NCI-H1436 (cell line): ENCODE measurements at regions not wholly inside any gene's neighbourhood (a gene's known extent, or its start where the extent isn't known, plus 50 kb on each side); places are given as distances from the start of the nearest gene placed in this dataset.

Experiments
- DNase-seq: peaks from one replicate; lab custom pipeline; 2025; lab: John Stamatoyannopoulos, UW

GRCh38 chr2:5491523-5491922 is 200.7 kb upstream of the SOX11 start:
- DNase-seq = no peak

- DNase-seq = no peak
Measured at GRCh38 chr2:5493256-5493655, 198.9 kb upstream of the SOX11 start.

- no peak for DNase-seq
Measured at GRCh38 chr2:5494212-5494611, 198.0 kb upstream of the SOX11 start.

- DNase-seq = no peak
Measured at GRCh38 chr2:5495586-5495985, 196.6 kb upstream of the SOX11 start.

- no peak for DNase-seq
Measured at GRCh38 chr2:5497874-5498273, 194.3 kb upstream of the SOX11 start.

DNA sequence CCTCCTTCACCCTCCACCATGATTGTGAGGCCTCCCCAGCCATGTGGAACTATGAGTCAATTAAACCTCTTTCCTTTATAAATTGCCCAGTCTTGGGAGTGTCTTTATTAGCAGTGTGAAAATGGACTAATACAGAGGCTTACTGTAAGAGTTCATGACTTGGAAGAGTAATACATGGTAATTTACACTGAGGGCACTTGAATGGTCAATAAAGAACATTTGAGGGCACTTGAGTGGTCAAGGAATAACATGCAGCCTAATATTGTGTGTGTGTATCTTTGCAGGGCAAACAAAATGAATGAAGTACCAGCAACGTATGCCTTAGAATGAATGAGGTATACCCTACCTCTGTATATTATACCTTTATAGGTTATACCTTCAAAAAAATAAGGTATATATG is 190.4 kb upstream of the SOX11 start:
- DNase-seq = no peak

DNA sequence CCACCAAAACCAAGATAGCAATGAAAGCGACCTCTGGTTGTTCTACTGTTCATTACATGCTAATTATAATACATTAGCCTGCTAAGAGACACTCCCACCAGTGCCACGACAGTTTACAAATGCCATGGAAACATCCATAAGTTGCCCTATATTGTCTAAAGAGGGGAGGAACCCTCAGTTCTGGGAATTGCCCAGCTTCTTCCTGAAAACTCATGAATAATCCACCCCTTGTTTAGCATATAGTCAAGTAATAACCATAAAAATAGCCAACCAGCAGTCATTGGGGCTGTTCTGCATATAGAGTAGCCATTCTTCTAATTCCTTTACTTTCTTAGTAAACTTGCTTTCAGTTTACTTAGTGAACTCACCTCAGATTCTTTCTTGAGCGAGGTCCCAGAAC is 189.8 kb upstream of the SOX11 start:
- DNase-seq = no peak

DNA sequence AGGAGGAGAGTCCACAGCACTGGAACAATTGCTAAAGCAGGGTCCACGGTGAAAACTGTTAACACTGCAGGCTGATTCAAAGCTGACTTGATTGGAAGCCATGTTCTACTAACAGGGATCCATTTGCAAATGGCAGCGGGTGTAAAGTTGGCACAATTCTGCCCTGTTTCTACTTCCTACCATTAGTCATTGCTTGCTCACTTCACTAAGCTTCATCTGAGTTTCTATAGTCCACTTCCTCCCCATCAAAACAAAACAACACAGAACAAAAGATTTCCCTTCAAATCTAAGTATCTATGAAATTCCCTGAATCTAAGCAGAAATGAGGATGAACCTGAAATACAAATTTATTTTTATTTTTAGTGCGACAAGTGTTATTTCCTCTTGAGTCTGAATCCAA is 187.4 kb upstream of the SOX11 start:
- DNase-seq = no peak

GRCh38 chr2:5507367-5507766 is 184.8 kb upstream of the SOX11 start:
- DNase-seq = no peak

DNA sequence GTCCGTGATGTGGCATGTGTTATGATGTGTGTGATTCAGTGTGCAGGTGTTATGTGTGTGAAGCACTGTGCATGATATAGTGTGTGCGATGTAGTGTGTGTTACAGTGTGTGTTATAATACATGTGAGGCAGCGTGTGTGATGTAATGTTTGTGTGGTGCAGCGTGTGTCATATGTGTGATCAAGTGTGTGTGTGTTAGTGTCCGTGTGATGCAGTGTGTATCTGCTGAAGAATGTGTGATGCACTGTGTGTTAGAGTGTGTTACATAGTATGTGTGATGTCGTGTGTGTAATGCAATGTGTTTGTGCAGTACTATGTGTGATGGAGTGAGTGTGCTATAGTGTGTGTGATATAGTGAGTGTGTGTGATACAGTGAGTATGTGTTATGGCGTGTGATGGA is 182.8 kb upstream of the SOX11 start:
- DNase-seq = no peak

- DNase-seq = no peak
Measured at GRCh38 chr2:5510082-5510481, 182.1 kb upstream of the SOX11 start.

DNA sequence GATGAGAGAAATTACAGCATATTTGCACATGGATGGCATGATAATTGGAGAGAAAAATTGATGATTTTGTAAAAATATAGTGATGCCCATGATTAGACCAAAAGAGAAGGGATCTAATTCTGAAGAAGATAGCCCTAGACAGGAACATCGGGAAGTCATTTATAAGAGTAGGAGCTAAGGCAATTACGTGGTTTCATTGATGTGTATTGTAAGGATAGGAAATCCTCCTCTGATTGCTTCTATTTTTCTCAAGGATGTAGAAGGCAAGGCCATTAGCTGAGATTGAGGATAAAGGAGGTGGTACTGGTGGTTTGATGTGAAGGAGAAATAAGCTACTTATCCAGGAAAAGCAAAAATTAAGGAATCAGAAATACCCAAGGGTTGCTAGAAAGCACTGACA is 176.5 kb upstream of the SOX11 start:
- DNase-seq = no peak

GRCh38 chr2:5519286-5519685 is 172.9 kb upstream of the SOX11 start:
- DNase-seq = no peak

GRCh38 chr2:5520463-5520972 is 171.7 kb upstream of the SOX11 start:
- DNase-seq = peak; percentile 28

DNA sequence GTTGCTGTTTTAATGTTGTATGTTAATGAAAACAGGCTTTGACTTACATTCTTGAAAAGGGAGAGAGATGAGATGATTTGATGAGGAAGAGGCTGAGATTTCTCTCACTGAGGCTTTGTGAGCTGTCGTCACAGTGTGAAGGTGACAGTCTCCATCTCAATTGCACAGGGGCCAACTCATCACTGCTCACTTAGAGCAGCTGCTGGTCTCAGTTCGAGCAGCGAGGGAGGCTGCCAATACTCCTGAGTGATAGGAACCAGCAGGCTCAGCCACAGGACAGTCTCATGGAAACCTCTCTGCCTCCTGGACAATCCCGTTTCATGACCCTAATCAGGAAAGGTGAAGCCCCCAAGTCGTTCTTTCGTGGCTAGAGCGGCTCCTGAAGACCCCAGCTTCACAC is 170.7 kb upstream of the SOX11 start:
- no peak for DNase-seq

GRCh38 chr2:5524551-5524950 is 167.6 kb upstream of the SOX11 start:
- DNase-seq = no peak

- no peak for DNase-seq
Measured at GRCh38 chr2:5528706-5529105, 163.5 kb upstream of the SOX11 start.

GRCh38 chr2:5530011-5530696 is 162.0 kb upstream of the SOX11 start:
- DNase-seq = no peak

DNA sequence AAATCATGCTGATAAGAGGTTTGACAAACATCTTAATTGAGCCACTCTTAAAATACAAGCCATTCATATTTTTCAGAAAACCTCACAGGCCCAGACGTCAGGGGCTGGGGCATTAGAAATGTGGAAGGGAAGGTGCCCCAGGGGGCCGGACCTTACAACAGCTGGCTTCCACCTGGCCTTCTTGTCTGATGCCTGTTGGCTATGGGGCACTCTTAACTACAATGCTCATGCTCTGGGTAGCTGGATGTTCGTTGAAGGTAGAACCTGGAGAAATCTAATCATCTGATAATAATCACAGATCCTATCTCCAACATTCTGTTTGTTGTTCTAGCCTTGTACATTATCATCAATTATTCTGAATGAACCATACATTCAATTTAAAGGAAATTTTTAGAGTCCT is 156.9 kb upstream of the SOX11 start:
- DNase-seq = no peak

GRCh38 chr2:5537180-5537688 is 154.9 kb upstream of the SOX11 start:
- no peak for DNase-seq

DNA sequence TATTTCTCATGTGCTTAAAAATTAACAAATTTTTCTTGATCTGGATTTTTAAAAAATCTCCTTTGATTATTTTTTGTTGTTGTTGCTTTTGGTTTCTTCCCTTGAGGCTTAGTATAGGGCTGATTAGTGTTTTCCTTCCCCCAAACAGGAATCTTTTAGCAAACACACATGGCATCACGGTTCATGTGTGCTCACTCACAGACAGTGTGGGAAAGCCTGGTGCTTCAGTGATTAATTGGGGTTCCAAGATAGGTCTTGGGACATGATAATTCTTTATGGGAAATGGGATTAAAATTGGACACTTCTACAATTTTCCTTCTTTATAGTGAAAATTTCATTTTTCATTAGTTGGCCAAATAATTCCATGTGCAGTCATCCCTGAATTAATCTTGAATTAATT is 153.9 kb upstream of the SOX11 start:
- DNase-seq = no peak

GRCh38 chr2:5538772-5539171 is 153.4 kb upstream of the SOX11 start:
- DNase-seq = no peak

DNA sequence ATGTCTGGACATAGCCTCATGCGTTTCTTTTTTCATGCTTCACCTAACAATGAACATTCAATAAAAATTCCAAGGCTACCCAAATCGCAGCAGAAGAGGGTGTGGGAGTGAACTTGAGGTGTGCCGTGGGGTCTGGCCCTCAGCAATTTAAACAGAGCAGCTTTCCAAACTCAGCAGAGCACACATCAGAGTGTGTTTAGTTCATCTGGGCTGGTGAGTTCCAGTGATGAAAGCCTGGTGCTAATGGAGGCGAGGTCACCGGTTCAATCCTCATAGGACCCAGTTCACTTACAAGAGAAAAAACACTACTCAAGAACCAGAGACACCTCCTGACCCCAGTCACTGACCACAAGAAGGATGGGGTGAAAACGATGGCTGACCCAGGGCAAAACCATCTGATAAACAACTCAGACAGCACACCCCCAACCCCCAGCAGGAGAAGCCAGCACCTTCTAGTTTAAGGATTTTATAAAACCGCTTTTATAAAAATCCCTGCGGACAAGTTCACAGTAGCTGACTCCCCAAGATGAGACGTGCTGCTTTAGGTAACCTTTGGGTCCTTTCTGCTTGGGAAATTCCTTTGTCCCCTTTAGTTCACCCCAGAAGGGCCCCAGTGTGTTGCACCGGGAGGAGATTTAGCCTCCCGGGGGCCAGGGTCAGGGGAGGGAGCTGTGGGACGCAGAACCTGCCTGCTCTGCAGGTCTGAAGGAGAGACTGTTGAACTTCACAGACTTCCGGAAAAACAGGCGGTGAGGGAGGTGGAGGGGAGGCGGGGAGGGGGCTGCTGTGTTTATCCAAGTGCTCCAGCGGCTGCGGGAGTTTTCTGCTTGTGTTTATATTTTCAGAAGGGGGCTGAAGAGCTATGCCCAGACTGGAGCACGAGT is 152.7 kb upstream of the SOX11 start:
- DNase-seq = no peak
